ENCODE measurements at regions not wholly inside any gene's neighbourhood (a gene's known extent, or its start where the extent isn't known, plus 50 kb on each side); places are given as distances from the start of the nearest gene placed in this dataset.

DNA sequence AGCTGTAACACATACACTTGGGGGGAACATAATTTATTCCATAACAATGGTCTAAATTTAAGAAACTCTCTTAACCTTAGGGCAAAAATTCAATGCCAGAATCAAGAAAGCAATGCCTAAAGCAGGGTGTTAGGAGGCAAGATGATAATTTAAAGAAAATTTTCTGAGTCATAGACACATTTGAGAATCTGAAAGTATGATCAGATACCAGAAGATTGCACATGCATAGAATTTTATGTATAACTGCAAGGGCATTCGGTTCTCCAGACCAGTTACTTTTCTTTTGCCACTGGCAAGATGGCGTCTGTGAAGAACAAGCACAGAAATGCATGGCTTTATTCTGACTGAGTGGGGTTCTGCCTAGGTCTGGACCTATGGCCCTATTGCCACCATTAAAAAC, 64.4 kb upstream of the IPO9 start:
- TF ChIP-seq POLR2A (IDR thresholded peaks at IDR 0.05), result no peak
- TF ChIP-seq, protein P1, sequence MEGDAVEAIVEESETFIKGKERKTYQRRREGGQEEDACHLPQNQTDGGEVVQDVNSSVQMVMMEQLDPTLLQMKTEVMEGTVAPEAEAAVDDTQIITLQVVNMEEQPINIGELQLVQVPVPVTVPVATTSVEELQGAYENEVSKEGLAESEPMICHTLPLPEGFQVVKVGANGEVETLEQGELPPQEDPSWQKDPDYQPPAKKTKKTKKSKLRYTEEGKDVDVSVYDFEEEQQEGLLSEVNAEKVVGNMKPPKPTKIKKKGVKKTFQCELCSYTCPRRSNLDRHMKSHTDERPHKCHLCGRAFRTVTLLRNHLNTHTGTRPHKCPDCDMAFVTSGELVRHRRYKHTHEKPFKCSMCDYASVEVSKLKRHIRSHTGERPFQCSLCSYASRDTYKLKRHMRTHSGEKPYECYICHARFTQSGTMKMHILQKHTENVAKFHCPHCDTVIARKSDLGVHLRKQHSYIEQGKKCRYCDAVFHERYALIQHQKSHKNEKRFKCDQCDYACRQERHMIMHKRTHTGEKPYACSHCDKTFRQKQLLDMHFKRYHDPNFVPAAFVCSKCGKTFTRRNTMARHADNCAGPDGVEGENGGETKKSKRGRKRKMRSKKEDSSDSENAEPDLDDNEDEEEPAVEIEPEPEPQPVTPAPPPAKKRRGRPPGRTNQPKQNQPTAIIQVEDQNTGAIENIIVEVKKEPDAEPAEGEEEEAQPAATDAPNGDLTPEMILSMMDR (IDR thresholded peaks at IDR 0.05), result no peak
- TF ChIP-seq POLR2AphosphoS5 (IDR thresholded peaks at IDR 0.05), result no peak
